GM12878 (cell line): ENCODE measurements at regions not wholly inside any gene's neighbourhood (a gene's known extent, or its start where the extent isn't known, plus 50 kb on each side); places are given as distances from the start of the nearest gene placed in this dataset.

Source experiments
- ATAC-seq: fragments of 200-7000 bp; cut with Tn5 transposase; 3 replicates; pipeline ENCODE4 v1.9.1; 2020; ENCODE audit warnings: mild to moderate bottlenecking, moderate library complexity
- BruUV-seq: library from RNA; stranded (reverse); fragments of 400-500 nt; replicated peaks from 2 replicates; lab custom pipeline; 2021; lab: Mats Ljungman, UMichigan
- CTCF ChIA-PET: fragments of 300-600 bp; sonication (Branson Sonifier 250); formaldehyde crosslinking; extraction: SDS; loops from one replicate; lab custom pipeline; 2021; ENCODE audit warnings: inconsistent platforms; lab: Yijun Ruan, JAX
- POLR2A ChIA-PET: fragments of 350-600 bp; formaldehyde crosslinking; extraction: SDS; loops from one replicate; lab custom pipeline; 2021; ENCODE audit warnings: inconsistent platforms; lab: Charles Lee
- RAD21 ChIA-PET: fragments of 300-600 bp; sonication (Branson Sonifier 250); formaldehyde crosslinking; loops from one replicate; lab custom pipeline; 2023; ENCODE audit warnings: antibody characterized with exemption; ENCODE audit not compliant: unreplicated experiment; lab: Charles Lee
- SMC1A ChIA-PET: fragments of 300-600 bp; sonication (Branson Sonifier 250); formaldehyde crosslinking; loops from one replicate; lab custom pipeline; 2023; ENCODE audit not compliant: unreplicated experiment, uncharacterized antibody; lab: Charles Lee
- DNase-seq: peaks from one replicate; pipeline ENCODE4 v3.0.0-alpha.2; 2011; ENCODE audit warnings: low read depth, low spot score
- FAIRE-seq: peaks from 3 replicates; lab custom pipeline; 2011; peaks lifted over from hg19 to GRCh38; lab: Jason Lieb, UNC
- H2AFZ ChIP-seq: 2 replicates; pipeline ENCODE4 v1.6.0; 2011; ENCODE audit warnings: low read depth, low read length, control low read depth; ENCODE audit not compliant: control insufficient read depth
- H3K27ac ChIP-seq: 2 replicates; pipeline ENCODE4 v1.5.1; 2011; ENCODE audit warnings: control low read depth; ENCODE audit not compliant: control insufficient read depth, insufficient read depth
- H3K27me3 ChIP-seq, 2 experiments: replicated peaks in 1 of 2; 2 replicates each; pipeline versions ENCODE4 v1.6.0 to v1.6.1; 2011; ENCODE audit warnings: low read length in 1 of 2; ENCODE audit not compliant: control insufficient read depth in 2 of 2, insufficient read depth in 2 of 2
- H3K36me3 ChIP-seq, 2 experiments: 2 replicates each; pipeline ENCODE4 v1.5.1; 2011; ENCODE audit warnings: low read length in 1 of 2; ENCODE audit not compliant: control insufficient read depth in 2 of 2, insufficient read depth in 2 of 2
- H3K4me1 ChIP-seq: 2 replicates; pipeline ENCODE4 v1.6.1; 2011; ENCODE audit warnings: mild to moderate bottlenecking, low read length, moderate library complexity, mixed read lengths; ENCODE audit not compliant: control insufficient read depth, insufficient read depth
- H3K4me2 ChIP-seq: 2 replicates; pipeline ENCODE4 v1.6.0; 2011; ENCODE audit warnings: control low read depth; ENCODE audit not compliant: control insufficient read depth, insufficient read depth
- H3K4me3 ChIP-seq: fragments of 200-600 bp; sonication (generic); 2 replicates; pipeline ENCODE4 v1.5.1; 2016
- H3K79me2 ChIP-seq: 2 replicates; pipeline ENCODE4 v1.6.0; 2011; ENCODE audit warnings: low read length; ENCODE audit not compliant: control insufficient read depth, insufficient read depth
- H3K9ac ChIP-seq: 2 replicates; pipeline ENCODE4 v1.8.0; 2011; ENCODE audit warnings: low read length, control low read depth, mixed read lengths; ENCODE audit not compliant: control insufficient read depth, insufficient read depth
- H3K9me3 ChIP-seq: replicated peaks from 3 replicates; pipeline ENCODE4 v1.5.1; 2011; ENCODE audit warnings: mild to moderate bottlenecking, low read length; ENCODE audit not compliant: control insufficient read depth, insufficient read depth
- H4K20me1 ChIP-seq: 2 replicates; pipeline ENCODE4 v1.6.0; 2011; ENCODE audit not compliant: control insufficient read depth, insufficient read depth
- ATF3 ChIP-seq: IDR thresholded peaks from 2 replicates; pipeline ENCODE4 v1.6.1; 2011; ENCODE audit warnings: low read depth, mild to moderate bottlenecking, low read length, moderate library complexity, borderline replicate concordance; ENCODE audit errors: extremely low read depth
- ATF7 ChIP-seq: fragments of 450-650 bp; IDR thresholded peaks from 2 replicates; pipeline ENCODE4 v1.6.1; 2016; ENCODE audit warnings: low read depth, mild to moderate bottlenecking
- EP300 ChIP-seq, 2 experiments: fragments of 150-350 bp in 1 of 2; IDR thresholded peaks; 2 replicates each; pipeline ENCODE4 v1.6.1; 2011 to 2012; ENCODE audit warnings: low read depth in 2 of 2, low read length in 2 of 2, borderline replicate concordance in 1 of 2, improper control_type of control experiment in 1 of 2, inconsistent platforms in 1 of 2; ENCODE audit not compliant: control insufficient read depth in 1 of 2
- GABPA ChIP-seq: IDR thresholded peaks from 2 replicates; pipeline ENCODE4 v1.6.1; 2014; ENCODE audit warnings: antibody characterized with exemption, low read depth, mild to moderate bottlenecking, inconsistent platforms
- POLR2A ChIP-seq: IDR thresholded peaks from 2 replicates; pipeline ENCODE4 v1.6.1; 2011; ENCODE audit warnings: low read depth, mild to moderate bottlenecking, low read length
- RCOR1 ChIP-seq: conservative IDR thresholded peaks from 2 replicates; pipeline ENCODE4 v1.6.1; 2012; ENCODE audit warnings: low read depth, low read length, improper control_type of control experiment
- RFX5 ChIP-seq: IDR thresholded peaks from 2 replicates; pipeline ENCODE4 v1.6.1; 2011; ENCODE audit warnings: low read depth, low read length, improper control_type of control experiment
- SPI1 ChIP-seq: IDR thresholded peaks from 2 replicates; pipeline ENCODE4 v1.6.1; 2011; ENCODE audit warnings: low read depth, mild to moderate bottlenecking, low read length, moderate library complexity, borderline replicate concordance; ENCODE audit not compliant: insufficient read depth
- ZNF207 ChIP-seq: fragments of 450-650 bp; IDR thresholded peaks from 2 replicates; pipeline ENCODE4 v1.6.1; 2014; ENCODE audit warnings: antibody characterized with exemption, mild to moderate bottlenecking, borderline replicate concordance
- WGBS: methylation state at CpG from one replicate; pipeline ENCODE4 v1.1.6; 2016; ENCODE audit warnings: low lambda C conversion rate; ENCODE audit not compliant: insufficient replicate concordance, insufficient coverage; ENCODE audit errors: missing lambda C conversion rate; 5-methylcytosine and 5-hydroxymethylcytosine counted together
- in situ Hi-C: fragments of 300-500 bp; cut with MboI; formaldehyde crosslinking; loops from 9 replicates; pipeline ENCODE4 v1.14.3; 2018; ENCODE audit warnings: mixed read lengths
- intact Hi-C: fragments of 100-400 bp; cut with micrococcal nuclease; formaldehyde crosslinking; loops from one replicate; pipeline ENCODE4 v1.14.2; 2022; ENCODE audit not compliant: unreplicated experiment
- TF ChIP-seq, protein P1 (sequence below): fragments of 450-650 bp; IDR thresholded peaks from 2 replicates; pipeline ENCODE4 v1.6.1; 2017; ENCODE audit warnings: mild to moderate bottlenecking, moderate library complexity
- TF ChIP-seq, protein P2 (sequence below): IDR thresholded peaks from 2 replicates; pipeline ENCODE4 v1.6.1; 2012; ENCODE audit warnings: low read length, inconsistent platforms
- TF ChIP-seq, protein P3 (sequence below): fragments of 450-650 bp; IDR thresholded peaks from 2 replicates; pipeline ENCODE4 v1.6.1; 2017; ENCODE audit warnings: mild to moderate bottlenecking, moderate library complexity

GRCh38 chr21:26403321-26403720 lies 169.8 kb downstream of the CYYR1 start:
- in situ Hi-C loops: no loop called here
- ATAC-seq (no peak), DNase-seq (no peak)
- no peak overlapping the region for H3K4me2 ChIP-seq
- H3K79me2 ChIP-seq: no peaks in the 10 kb centered on the region
- no peaks in the 10 kb centered on the region for H4K20me1 ChIP-seq
- no peaks in the 10 kb centered on the region for H3K36me3 ChIP-seq
- no peak overlapping the region for H3K9ac ChIP-seq
- TF ChIP-seq, protein P1, sequence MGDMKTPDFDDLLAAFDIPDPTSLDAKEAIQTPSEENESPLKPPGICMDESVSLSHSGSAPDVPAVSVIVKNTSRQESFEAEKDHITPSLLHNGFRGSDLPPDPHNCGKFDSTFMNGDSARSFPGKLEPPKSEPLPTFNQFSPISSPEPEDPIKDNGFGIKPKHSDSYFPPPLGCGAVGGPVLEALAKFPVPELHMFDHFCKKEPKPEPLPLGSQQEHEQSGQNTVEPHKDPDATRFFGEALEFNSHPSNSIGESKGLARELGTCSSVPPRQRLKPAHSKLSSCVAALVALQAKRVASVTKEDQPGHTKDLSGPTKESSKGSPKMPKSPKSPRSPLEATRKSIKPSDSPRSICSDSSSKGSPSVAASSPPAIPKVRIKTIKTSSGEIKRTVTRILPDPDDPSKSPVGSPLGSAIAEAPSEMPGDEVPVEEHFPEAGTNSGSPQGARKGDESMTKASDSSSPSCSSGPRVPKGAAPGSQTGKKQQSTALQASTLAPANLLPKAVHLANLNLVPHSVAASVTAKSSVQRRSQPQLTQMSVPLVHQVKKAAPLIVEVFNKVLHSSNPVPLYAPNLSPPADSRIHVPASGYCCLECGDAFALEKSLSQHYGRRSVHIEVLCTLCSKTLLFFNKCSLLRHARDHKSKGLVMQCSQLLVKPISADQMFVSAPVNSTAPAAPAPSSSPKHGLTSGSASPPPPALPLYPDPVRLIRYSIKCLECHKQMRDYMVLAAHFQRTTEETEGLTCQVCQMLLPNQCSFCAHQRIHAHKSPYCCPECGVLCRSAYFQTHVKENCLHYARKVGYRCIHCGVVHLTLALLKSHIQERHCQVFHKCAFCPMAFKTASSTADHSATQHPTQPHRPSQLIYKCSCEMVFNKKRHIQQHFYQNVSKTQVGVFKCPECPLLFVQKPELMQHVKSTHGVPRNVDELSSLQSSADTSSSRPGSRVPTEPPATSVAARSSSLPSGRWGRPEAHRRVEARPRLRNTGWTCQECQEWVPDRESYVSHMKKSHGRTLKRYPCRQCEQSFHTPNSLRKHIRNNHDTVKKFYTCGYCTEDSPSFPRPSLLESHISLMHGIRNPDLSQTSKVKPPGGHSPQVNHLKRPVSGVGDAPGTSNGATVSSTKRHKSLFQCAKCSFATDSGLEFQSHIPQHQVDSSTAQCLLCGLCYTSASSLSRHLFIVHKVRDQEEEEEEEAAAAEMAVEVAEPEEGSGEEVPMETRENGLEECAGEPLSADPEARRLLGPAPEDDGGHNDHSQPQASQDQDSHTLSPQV: no peak
- TF ChIP-seq RCOR1: no peak
- no peak for TF ChIP-seq GABPA
- TF ChIP-seq RFX5: no peak
- TF ChIP-seq POLR2A: no peak
- TF ChIP-seq, protein P2, sequence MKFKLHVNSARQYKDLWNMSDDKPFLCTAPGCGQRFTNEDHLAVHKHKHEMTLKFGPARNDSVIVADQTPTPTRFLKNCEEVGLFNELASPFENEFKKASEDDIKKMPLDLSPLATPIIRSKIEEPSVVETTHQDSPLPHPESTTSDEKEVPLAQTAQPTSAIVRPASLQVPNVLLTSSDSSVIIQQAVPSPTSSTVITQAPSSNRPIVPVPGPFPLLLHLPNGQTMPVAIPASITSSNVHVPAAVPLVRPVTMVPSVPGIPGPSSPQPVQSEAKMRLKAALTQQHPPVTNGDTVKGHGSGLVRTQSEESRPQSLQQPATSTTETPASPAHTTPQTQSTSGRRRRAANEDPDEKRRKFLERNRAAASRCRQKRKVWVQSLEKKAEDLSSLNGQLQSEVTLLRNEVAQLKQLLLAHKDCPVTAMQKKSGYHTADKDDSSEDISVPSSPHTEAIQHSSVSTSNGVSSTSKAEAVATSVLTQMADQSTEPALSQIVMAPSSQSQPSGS: no peak
- no peak for TF ChIP-seq EP300 (IDR thresholded peaks at IDR 0.05; ENCODE audit: borderline replicate concordance in 1 of 2, control insufficient read depth in 1 of 2, low read depth in 2 of 2, low read length in 2 of 2)
- TF ChIP-seq ZNF207: no peak
- TF ChIP-seq SPI1: no peak
- no peak for TF ChIP-seq ATF3
- TF ChIP-seq, protein P3, sequence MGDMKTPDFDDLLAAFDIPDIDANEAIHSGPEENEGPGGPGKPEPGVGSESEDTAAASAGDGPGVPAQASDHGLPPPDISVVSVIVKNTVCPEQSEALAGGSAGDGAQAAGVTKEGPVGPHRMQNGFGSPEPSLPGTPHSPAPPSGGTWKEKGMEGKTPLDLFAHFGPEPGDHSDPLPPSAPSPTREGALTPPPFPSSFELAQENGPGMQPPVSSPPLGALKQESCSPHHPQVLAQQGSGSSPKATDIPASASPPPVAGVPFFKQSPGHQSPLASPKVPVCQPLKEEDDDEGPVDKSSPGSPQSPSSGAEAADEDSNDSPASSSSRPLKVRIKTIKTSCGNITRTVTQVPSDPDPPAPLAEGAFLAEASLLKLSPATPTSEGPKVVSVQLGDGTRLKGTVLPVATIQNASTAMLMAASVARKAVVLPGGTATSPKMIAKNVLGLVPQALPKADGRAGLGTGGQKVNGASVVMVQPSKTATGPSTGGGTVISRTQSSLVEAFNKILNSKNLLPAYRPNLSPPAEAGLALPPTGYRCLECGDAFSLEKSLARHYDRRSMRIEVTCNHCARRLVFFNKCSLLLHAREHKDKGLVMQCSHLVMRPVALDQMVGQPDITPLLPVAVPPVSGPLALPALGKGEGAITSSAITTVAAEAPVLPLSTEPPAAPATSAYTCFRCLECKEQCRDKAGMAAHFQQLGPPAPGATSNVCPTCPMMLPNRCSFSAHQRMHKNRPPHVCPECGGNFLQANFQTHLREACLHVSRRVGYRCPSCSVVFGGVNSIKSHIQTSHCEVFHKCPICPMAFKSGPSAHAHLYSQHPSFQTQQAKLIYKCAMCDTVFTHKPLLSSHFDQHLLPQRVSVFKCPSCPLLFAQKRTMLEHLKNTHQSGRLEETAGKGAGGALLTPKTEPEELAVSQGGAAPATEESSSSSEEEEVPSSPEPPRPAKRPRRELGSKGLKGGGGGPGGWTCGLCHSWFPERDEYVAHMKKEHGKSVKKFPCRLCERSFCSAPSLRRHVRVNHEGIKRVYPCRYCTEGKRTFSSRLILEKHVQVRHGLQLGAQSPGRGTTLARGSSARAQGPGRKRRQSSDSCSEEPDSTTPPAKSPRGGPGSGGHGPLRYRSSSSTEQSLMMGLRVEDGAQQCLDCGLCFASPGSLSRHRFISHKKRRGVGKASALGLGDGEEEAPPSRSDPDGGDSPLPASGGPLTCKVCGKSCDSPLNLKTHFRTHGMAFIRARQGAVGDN: no peak
- TF ChIP-seq ATF7: no peak
- TF ChIP-seq, all 136 proteins: peak for 0
- H3K27ac ChIP-seq: no peak overlapping the region
- no TSS peak for BruUV-seq
- H2AFZ ChIP-seq: no peak overlapping the region
- ChIA-PET SMC1A (no interaction called here), POLR2A (no interaction called here), CTCF (no interaction called here), RAD21 (no interaction called here)
- no peaks in the 10 kb centered on the region for H3K27me3 ChIP-seq
- no peaks in the 10 kb centered on the region; the same call in 2 of the 3 replicates for H3K9me3 ChIP-seq
- no peak overlapping the region for H3K4me3 ChIP-seq
- FAIRE-seq: no peak
- WGBS: 0% methylated on average over 2 of the region's 2 CpGs
- no peaks in the 10 kb centered on the region for H3K4me1 ChIP-seq
- intact Hi-C loops: no loop called here
